ENCODE measurements at regions not wholly inside any gene's neighbourhood (a gene's known extent, or its start where the extent isn't known, plus 50 kb on each side); places are given as distances from the start of the nearest gene placed in this dataset.

DNA sequence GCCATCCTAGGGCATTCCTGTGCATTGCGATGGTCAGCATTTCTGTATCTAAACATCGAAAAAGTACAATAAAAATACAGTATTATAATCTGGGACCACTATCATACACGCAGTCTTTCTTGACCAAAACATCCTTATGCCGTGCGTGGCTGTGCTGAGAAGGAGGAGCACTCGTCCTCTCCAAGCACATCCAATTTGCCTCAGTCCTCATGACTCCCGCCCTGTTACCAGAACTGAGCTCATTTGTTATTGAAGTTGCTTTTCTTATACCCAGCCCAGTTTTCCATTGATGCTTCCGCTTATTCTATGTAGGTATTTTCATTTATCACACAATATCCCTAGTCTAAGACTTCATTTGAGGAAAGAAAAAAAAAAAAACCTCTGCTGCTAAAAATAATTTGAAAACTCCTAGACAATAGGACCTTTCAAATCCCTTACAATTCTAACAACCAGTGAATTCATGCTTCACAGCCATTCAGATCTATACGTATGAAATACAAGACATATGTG is 236.9 kb upstream of the PLEKHG7 start:
- TF ChIP-seq YY1 (IDR thresholded peaks at IDR 0.05; ENCODE audit: insufficient read depth, insufficient read length) (no peak), ZNF274 (IDR thresholded peaks at IDR 0.05; ENCODE audit: low read depth, low read length) (no peak), SUZ12 (IDR thresholded peaks at IDR 0.05; ENCODE audit: extremely low read depth, insufficient read depth, insufficient read length) (no peak)
- no peaks in the 10 kb centered on the region for H3K27me3 ChIP-seq (ENCODE audit: insufficient read depth, insufficient read length)
- H3K36me3 ChIP-seq (ENCODE audit: insufficient read depth, insufficient read length, low read length), result no peaks in the 10 kb centered on the region
- H3K4me3 ChIP-seq (ENCODE audit: insufficient read length, low read depth), result no peak overlapping the region
- H3K9ac ChIP-seq (ENCODE audit: insufficient read length, low read depth), result no peak overlapping the region
- peaks cover 5% of the 10 kb centered on the region for H3K4me1 ChIP-seq (ENCODE audit: insufficient read depth, insufficient read length)
- no peaks in the 10 kb centered on the region for H3K9me3 ChIP-seq (ENCODE audit: insufficient read depth, low read length)
- DNase-seq (ENCODE audit: low read depth, low spot score), result no peak

GRCh38 chr12:92464911-92465310 is 237.9 kb upstream of the PLEKHG7 start:
- no peaks in the 10 kb centered on the region for H3K9me3 ChIP-seq (ENCODE audit: insufficient read depth, low read length)
- no peak for DNase-seq (ENCODE audit: low read depth, low spot score)
- no peaks in the 10 kb centered on the region for H3K36me3 ChIP-seq (ENCODE audit: insufficient read depth, insufficient read length, low read length)
- H3K27me3 ChIP-seq (ENCODE audit: insufficient read depth, insufficient read length), result no peaks in the 10 kb centered on the region
- no peak for TF ChIP-seq SUZ12 (IDR thresholded peaks at IDR 0.05; ENCODE audit: extremely low read depth, insufficient read depth, insufficient read length)
- TF ChIP-seq YY1 (IDR thresholded peaks at IDR 0.05; ENCODE audit: insufficient read depth, insufficient read length), result no peak
- TF ChIP-seq ZNF274 (IDR thresholded peaks at IDR 0.05; ENCODE audit: low read depth, low read length), result no peak
- peaks cover 5% of the 10 kb centered on the region for H3K4me1 ChIP-seq (ENCODE audit: insufficient read depth, insufficient read length)
- no peak overlapping the region for H3K9ac ChIP-seq (ENCODE audit: insufficient read length, low read depth)
- no peak overlapping the region for H3K4me3 ChIP-seq (ENCODE audit: insufficient read length, low read depth)

- TF ChIP-seq YY1 (IDR thresholded peaks at IDR 0.05; ENCODE audit: insufficient read depth, insufficient read length) (no peak), SUZ12 (IDR thresholded peaks at IDR 0.05; ENCODE audit: extremely low read depth, insufficient read depth, insufficient read length) (no peak), ZNF274 (IDR thresholded peaks at IDR 0.05; ENCODE audit: low read depth, low read length) (no peak)
- DNase-seq (ENCODE audit: low read depth, low spot score), result no peak
- no peaks in the 10 kb centered on the region for H3K27me3 ChIP-seq (ENCODE audit: insufficient read depth, insufficient read length)
- peaks cover 2% of the 10 kb centered on the region for H3K4me1 ChIP-seq (ENCODE audit: insufficient read depth, insufficient read length)
- no peaks in the 10 kb centered on the region for H3K36me3 ChIP-seq (ENCODE audit: insufficient read depth, insufficient read length, low read length)
- no peaks in the 10 kb centered on the region for H3K9me3 ChIP-seq (ENCODE audit: insufficient read depth, low read length)
- no peak overlapping the region for H3K4me3 ChIP-seq (ENCODE audit: insufficient read length, low read depth)
- H3K9ac ChIP-seq (ENCODE audit: insufficient read length, low read depth), result no peak overlapping the region
Observed at GRCh38 chr12:92463171-92463570, 239.6 kb upstream of the PLEKHG7 start.

DNA sequence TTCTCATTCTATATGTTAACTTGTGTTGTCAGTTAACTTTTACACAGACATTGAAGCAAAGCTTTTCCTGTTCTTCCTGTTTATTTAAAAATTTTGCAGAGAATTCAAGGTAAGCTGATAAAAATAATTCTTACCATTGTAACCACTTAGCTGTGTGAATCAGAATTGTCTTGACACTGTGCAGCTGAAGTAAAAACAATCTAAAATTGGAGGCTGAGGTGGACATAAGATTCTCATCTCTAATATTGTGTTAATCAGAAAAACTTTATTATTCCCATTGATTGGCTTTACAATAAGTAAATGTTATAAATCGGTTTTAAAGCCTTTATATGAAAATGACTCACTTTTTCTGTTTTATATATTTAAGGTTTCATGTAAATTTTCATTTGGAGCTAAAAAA is 240.3 kb upstream of the PLEKHG7 start:
- Histone ChIP-seq H3K4me3 (ENCODE audit: insufficient read length, low read depth) (no peak overlapping the region), H3K27me3 (ENCODE audit: insufficient read depth, insufficient read length) (no peaks in the 10 kb centered on the region), H3K9ac (ENCODE audit: insufficient read length, low read depth) (no peak overlapping the region), H3K4me1 (ENCODE audit: insufficient read depth, insufficient read length) (peaks cover 2% of the 10 kb centered on the region), H3K9me3 (ENCODE audit: insufficient read depth, low read length) (no peaks in the 10 kb centered on the region), H3K36me3 (ENCODE audit: insufficient read depth, insufficient read length, low read length) (no peaks in the 10 kb centered on the region)
- no peak for DNase-seq (ENCODE audit: low read depth, low spot score)
- TF ChIP-seq ZNF274 (IDR thresholded peaks at IDR 0.05; ENCODE audit: low read depth, low read length) (no peak), YY1 (IDR thresholded peaks at IDR 0.05; ENCODE audit: insufficient read depth, insufficient read length) (no peak), SUZ12 (IDR thresholded peaks at IDR 0.05; ENCODE audit: extremely low read depth, insufficient read depth, insufficient read length) (no peak)

- no peak for DNase-seq (ENCODE audit: low read depth, low spot score)
- no peaks in the 10 kb centered on the region for H3K36me3 ChIP-seq (ENCODE audit: insufficient read depth, insufficient read length, low read length)
- H3K27me3 ChIP-seq (ENCODE audit: insufficient read depth, insufficient read length), result no peaks in the 10 kb centered on the region
- no peak overlapping the region for H3K4me3 ChIP-seq (ENCODE audit: insufficient read length, low read depth)
- peaks cover 2% of the 10 kb centered on the region for H3K4me1 ChIP-seq (ENCODE audit: insufficient read depth, insufficient read length)
- no peak overlapping the region for H3K9ac ChIP-seq (ENCODE audit: insufficient read length, low read depth)
- TF ChIP-seq ZNF274 (IDR thresholded peaks at IDR 0.05; ENCODE audit: low read depth, low read length) (no peak), SUZ12 (IDR thresholded peaks at IDR 0.05; ENCODE audit: extremely low read depth, insufficient read depth, insufficient read length) (no peak), YY1 (IDR thresholded peaks at IDR 0.05; ENCODE audit: insufficient read depth, insufficient read length) (no peak)
- H3K9me3 ChIP-seq (ENCODE audit: insufficient read depth, low read length), result no peaks in the 10 kb centered on the region
Observed at GRCh38 chr12:92462049-92462448, 240.7 kb upstream of the PLEKHG7 start.

DNA sequence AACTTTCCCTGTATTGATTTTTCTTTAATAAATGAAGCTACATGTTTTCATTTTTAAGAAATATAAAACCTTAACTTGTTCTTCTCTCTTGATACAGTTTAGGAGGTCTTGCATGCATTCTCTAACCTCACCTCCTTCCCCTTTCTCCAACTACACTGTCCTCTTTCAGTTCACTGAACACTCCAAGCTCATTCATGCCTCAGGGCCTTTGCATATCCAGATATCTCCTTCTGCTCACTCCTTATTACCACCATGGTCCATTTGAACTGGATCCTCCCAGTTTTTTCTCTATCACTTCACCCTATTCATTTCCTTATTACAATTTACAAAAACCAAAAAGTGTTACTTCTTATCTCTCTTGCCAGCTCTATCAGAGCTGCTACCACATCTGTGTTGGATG is 242.9 kb upstream of the PLEKHG7 start:
- no peaks in the 10 kb centered on the region for H3K9me3 ChIP-seq (ENCODE audit: insufficient read depth, low read length)
- no peak for DNase-seq (ENCODE audit: low read depth, low spot score)
- H3K4me1 ChIP-seq (ENCODE audit: insufficient read depth, insufficient read length), result no peaks in the 10 kb centered on the region
- TF ChIP-seq ZNF274 (IDR thresholded peaks at IDR 0.05; ENCODE audit: low read depth, low read length) (no peak), SUZ12 (IDR thresholded peaks at IDR 0.05; ENCODE audit: extremely low read depth, insufficient read depth, insufficient read length) (no peak), YY1 (IDR thresholded peaks at IDR 0.05; ENCODE audit: insufficient read depth, insufficient read length) (no peak)
- no peaks in the 10 kb centered on the region for H3K27me3 ChIP-seq (ENCODE audit: insufficient read depth, insufficient read length)
- H3K9ac ChIP-seq (ENCODE audit: insufficient read length, low read depth), result no peak overlapping the region
- no peak overlapping the region for H3K4me3 ChIP-seq (ENCODE audit: insufficient read length, low read depth)
- no peaks in the 10 kb centered on the region for H3K36me3 ChIP-seq (ENCODE audit: insufficient read depth, insufficient read length, low read length)

GRCh38 chr12:92458996-92459395 is 243.8 kb upstream of the PLEKHG7 start:
- Histone ChIP-seq H3K36me3 (ENCODE audit: insufficient read depth, insufficient read length, low read length) (no peaks in the 10 kb centered on the region), H3K27me3 (ENCODE audit: insufficient read depth, insufficient read length) (no peaks in the 10 kb centered on the region), H3K9me3 (ENCODE audit: insufficient read depth, low read length) (no peaks in the 10 kb centered on the region), H3K4me3 (ENCODE audit: insufficient read length, low read depth) (no peak overlapping the region), H3K9ac (ENCODE audit: insufficient read length, low read depth) (no peak overlapping the region), H3K4me1 (ENCODE audit: insufficient read depth, insufficient read length) (no peaks in the 10 kb centered on the region)
- no peak for TF ChIP-seq SUZ12 (IDR thresholded peaks at IDR 0.05; ENCODE audit: extremely low read depth, insufficient read depth, insufficient read length)
- TF ChIP-seq YY1 (IDR thresholded peaks at IDR 0.05; ENCODE audit: insufficient read depth, insufficient read length), result no peak
- TF ChIP-seq ZNF274 (IDR thresholded peaks at IDR 0.05; ENCODE audit: low read depth, low read length), result no peak
- no peak for DNase-seq (ENCODE audit: low read depth, low spot score)
